BLaER1 (cell line): ENCODE measurements at regions not wholly inside any gene's neighbourhood (a gene's known extent, or its start where the extent isn't known, plus 50 kb on each side); places are given as distances from the start of the nearest gene placed in this dataset.

Experiments used
- H3K27ac ChIP-seq: shearing (Covaris generic); formaldehyde crosslinking; 2 replicates; pipeline ENCODE4 v1.8.1; 2022
- H3K27me3 ChIP-seq: shearing (Covaris generic); formaldehyde crosslinking; 2 replicates; pipeline ENCODE4 v1.8.1; 2022
- H3K36me3 ChIP-seq: shearing (Covaris generic); formaldehyde crosslinking; 2 replicates; pipeline ENCODE4 v1.8.1; 2022
- H3K4me1 ChIP-seq: shearing (Covaris generic); formaldehyde crosslinking; 2 replicates; pipeline ENCODE4 v1.8.1; 2022
- H3K4me2 ChIP-seq: shearing (Covaris generic); formaldehyde crosslinking; 2 replicates; pipeline ENCODE4 v1.8.1; 2022
- H3K4me3 ChIP-seq: shearing (Covaris generic); formaldehyde crosslinking; 2 replicates; pipeline ENCODE4 v1.8.1; 2022
- H3K9ac ChIP-seq: shearing (Covaris generic); formaldehyde crosslinking; 2 replicates; pipeline ENCODE4 v1.8.1; 2022
- H3K9me3 ChIP-seq: shearing (Covaris generic); formaldehyde crosslinking; 2 replicates; pipeline ENCODE4 v1.8.1; 2022
- H4K20me1 ChIP-seq: shearing (Covaris generic); formaldehyde crosslinking; 2 replicates; pipeline ENCODE4 v1.8.1; 2022
- Cebpa-rat ChIP-seq: shearing (Covaris generic); IDR thresholded peaks from 2 replicates; pipeline ENCODE4 v1.8.1; 2022

DNA sequence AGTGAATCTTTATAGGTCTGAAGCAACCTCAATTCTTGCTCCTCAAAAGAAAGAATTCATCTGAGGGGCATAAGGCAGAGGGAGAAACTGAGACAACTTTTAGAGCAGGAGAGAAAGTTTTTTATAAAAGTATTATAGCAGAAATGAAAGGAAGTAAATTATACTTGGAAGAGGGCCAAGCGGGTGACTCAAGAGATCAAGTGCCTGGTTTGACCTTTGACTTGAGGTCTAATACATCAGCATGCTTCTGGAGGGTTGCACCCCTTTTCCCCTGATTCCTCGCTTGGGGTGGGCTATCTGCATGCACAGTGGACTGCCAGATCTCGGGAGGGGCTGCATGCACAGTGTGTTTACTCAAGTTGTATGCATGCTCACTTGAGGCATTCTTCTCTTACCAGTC is 268.5 kb upstream of the LRATD1 start:
- Histone ChIP-seq H3K27ac (no peak overlapping the region), H3K9ac (no peak overlapping the region), H3K4me1 (no peaks in the 10 kb centered on the region), H3K36me3 (no peaks in the 10 kb centered on the region), H4K20me1 (no peaks in the 10 kb centered on the region), H3K4me3 (no peak overlapping the region), H3K27me3 (no peaks in the 10 kb centered on the region), H3K9me3 (no peaks in the 10 kb centered on the region), H3K4me2 (no peak overlapping the region)
- TF ChIP-seq Cebpa-rat: no peak

DNA sequence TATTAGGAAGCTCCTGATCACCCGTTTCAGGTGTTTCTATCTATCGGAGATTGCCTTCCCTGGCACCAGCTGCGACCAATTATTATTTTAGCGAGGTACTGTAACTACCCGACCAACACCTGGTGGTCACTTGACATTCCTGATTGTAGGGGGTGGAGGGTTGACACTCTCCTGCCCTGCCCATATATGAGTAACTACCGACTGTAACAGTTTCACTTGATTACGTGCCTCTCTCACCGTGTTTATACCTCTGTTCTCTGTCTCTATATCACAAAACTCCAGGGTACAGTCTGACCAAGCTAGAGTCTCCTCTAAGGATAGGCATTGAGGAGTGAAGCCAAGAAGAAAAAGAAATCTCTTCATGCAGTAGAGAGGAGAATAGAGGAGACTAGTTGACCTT is 268.0 kb upstream of the LRATD1 start:
- Histone ChIP-seq H4K20me1 (no peaks in the 10 kb centered on the region), H3K27me3 (no peaks in the 10 kb centered on the region), H3K27ac (no peak overlapping the region), H3K9ac (no peak overlapping the region), H3K4me1 (no peaks in the 10 kb centered on the region), H3K9me3 (no peaks in the 10 kb centered on the region), H3K4me3 (no peak overlapping the region), H3K36me3 (no peaks in the 10 kb centered on the region), H3K4me2 (no peak overlapping the region)
- no peak for TF ChIP-seq Cebpa-rat

DNA sequence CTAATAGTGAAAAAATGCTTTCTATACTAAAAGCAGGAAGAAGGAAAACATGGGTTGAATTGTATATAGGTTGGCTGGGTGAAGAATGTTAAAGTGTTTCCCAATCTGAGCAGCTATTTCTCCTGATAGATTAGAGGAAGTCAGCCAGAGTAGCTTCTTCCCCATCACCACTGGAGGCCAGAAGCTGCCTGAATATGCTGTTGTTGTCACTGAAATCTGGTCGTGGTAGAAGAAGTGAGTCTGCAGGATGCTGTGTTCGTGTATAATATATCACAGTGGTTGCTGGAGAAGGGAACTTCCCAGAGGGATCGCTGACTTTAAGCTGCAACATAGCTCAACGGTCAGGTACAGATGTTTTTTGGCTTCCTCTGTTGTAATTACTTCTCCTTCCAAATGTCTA is 247.5 kb upstream of the LRATD1 start:
- H3K9me3 ChIP-seq: no peaks in the 10 kb centered on the region
- TF ChIP-seq Cebpa-rat: no peak
- no peak overlapping the region for H3K4me2 ChIP-seq
- no peaks in the 10 kb centered on the region for H3K27me3 ChIP-seq
- no peaks in the 10 kb centered on the region for H4K20me1 ChIP-seq
- H3K4me3 ChIP-seq: no peak overlapping the region
- H3K9ac ChIP-seq: no peak overlapping the region
- no peak overlapping the region for H3K27ac ChIP-seq
- H3K36me3 ChIP-seq: no peaks in the 10 kb centered on the region
- H3K4me1 ChIP-seq: no peaks in the 10 kb centered on the region

GRCh38 chr2:14387332-14387731 is 245.2 kb upstream of the LRATD1 start:
- Histone ChIP-seq H4K20me1 (no peaks in the 10 kb centered on the region), H3K4me3 (no peak overlapping the region), H3K4me1 (no peaks in the 10 kb centered on the region), H3K9ac (no peak overlapping the region), H3K4me2 (no peak overlapping the region), H3K36me3 (no peaks in the 10 kb centered on the region), H3K27ac (no peak overlapping the region), H3K27me3 (no peaks in the 10 kb centered on the region), H3K9me3 (no peaks in the 10 kb centered on the region)
- no peak for TF ChIP-seq Cebpa-rat

DNA sequence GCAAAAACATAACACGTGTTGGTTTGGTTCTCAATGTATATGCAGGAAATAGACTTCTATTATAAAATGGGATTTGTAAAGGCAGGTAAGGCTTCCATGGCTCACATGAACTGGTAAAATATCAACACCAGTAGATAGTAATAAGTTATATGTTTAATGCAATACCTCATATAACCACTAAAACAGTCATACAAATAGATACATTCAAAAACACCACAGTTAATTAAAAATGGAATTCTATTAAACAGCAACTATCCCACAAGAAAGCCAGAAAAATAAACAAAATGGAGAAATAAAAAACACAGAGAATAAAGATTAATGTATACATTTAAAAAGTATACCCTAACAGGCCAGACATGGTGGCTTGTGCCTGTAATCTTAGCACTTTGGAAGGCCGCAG is 243.8 kb upstream of the LRATD1 start:
- no peak overlapping the region for H3K27ac ChIP-seq
- no peak for TF ChIP-seq Cebpa-rat
- H4K20me1 ChIP-seq: no peaks in the 10 kb centered on the region
- no peaks in the 10 kb centered on the region for H3K9me3 ChIP-seq
- no peak overlapping the region for H3K4me3 ChIP-seq
- no peaks in the 10 kb centered on the region for H3K4me1 ChIP-seq
- H3K36me3 ChIP-seq: no peaks in the 10 kb centered on the region
- no peaks in the 10 kb centered on the region for H3K27me3 ChIP-seq
- H3K9ac ChIP-seq: no peak overlapping the region
- no peak overlapping the region for H3K4me2 ChIP-seq

GRCh38 chr2:14396533-14397083 is 235.9 kb upstream of the LRATD1 start:
- Histone ChIP-seq H3K27me3 (no peaks in the 10 kb centered on the region), H3K9me3 (no peaks in the 10 kb centered on the region), H4K20me1 (no peaks in the 10 kb centered on the region), H3K9ac (no peak overlapping the region), H3K36me3 (no peaks in the 10 kb centered on the region), H3K4me3 (no peak overlapping the region), H3K4me2 (no peak overlapping the region), H3K27ac (no peak overlapping the region), H3K4me1 (peaks cover 10% of the 10 kb centered on the region)
- no peak for TF ChIP-seq Cebpa-rat

DNA sequence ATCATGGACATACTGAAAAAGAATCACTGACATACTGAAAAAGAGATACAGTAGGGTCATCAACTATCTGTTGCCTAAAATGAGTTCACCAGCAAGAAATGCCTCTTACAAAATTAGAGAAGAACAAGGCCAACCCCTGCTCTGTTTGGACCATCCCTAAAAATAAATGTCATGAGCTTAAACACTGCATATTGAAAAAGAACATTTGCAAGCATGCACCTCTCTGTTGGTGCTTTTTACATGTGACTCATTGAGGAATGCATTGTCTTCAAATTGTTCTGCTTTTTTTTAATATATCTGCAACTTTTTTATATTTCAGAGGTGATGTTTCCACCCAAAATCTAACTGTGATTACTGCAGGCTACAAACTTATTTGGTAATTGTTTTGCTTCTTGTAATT is 233.9 kb upstream of the LRATD1 start:
- Histone ChIP-seq H3K9ac (no peak overlapping the region), H3K27me3 (no peaks in the 10 kb centered on the region), H4K20me1 (no peaks in the 10 kb centered on the region), H3K4me2 (no peak overlapping the region), H3K9me3 (no peaks in the 10 kb centered on the region), H3K27ac (no peak overlapping the region), H3K4me1 (peaks cover 10% of the 10 kb centered on the region), H3K36me3 (no peaks in the 10 kb centered on the region), H3K4me3 (no peak overlapping the region)
- TF ChIP-seq Cebpa-rat: no peak

DNA sequence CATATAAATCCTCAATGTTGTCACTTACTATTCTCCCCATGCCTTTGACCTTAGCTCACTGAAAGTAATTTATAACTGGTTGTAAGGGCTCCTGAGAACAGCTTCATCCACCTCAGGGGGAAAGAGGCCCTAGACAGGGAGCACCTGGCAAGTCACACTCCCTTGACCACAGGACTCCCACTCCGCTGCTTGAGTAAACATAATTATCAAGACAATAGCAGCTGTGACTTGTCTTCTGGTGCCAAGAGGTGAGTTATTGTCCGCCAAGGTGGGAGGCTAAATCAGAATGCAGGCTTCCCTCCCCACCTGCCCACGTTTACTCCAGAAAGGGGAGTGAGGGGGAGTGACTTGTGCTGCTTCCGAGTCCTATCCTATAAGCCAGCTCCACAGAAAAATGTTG is 230.6 kb upstream of the LRATD1 start:
- no peaks in the 10 kb centered on the region for H3K27me3 ChIP-seq
- no peak overlapping the region for H3K9ac ChIP-seq
- H3K9me3 ChIP-seq: no peaks in the 10 kb centered on the region
- H3K4me2 ChIP-seq: no peak overlapping the region
- no peak overlapping the region for H3K27ac ChIP-seq
- H4K20me1 ChIP-seq: no peaks in the 10 kb centered on the region
- no peaks in the 10 kb centered on the region for H3K4me1 ChIP-seq
- H3K36me3 ChIP-seq: no peaks in the 10 kb centered on the region
- H3K4me3 ChIP-seq: no peak overlapping the region
- TF ChIP-seq Cebpa-rat: no peak

DNA sequence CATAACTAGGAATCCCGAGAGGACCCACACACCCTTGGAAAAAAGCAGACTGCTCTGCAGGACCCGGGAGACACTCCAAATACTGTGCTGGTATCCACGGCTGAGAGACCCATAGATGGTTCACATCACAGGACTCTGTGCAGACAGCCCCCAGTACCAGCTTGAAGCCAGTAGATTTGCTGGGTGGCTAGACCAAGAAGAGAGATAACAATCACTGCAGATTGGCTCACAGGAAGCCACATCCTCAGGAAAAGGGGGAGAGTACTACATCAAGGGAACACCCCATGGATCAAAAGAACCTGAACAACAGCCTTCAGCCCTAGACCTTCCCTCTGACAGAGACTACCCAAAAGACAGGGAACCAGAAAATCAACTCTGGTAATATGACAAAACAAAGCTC is 223.8 kb upstream of the LRATD1 start:
- H3K4me1 ChIP-seq: no peaks in the 10 kb centered on the region
- no peaks in the 10 kb centered on the region for H3K36me3 ChIP-seq
- no peaks in the 10 kb centered on the region for H3K27me3 ChIP-seq
- H3K9me3 ChIP-seq: no peaks in the 10 kb centered on the region
- no peak overlapping the region for H3K4me2 ChIP-seq
- TF ChIP-seq Cebpa-rat: no peak
- no peak overlapping the region for H3K9ac ChIP-seq
- no peak overlapping the region for H3K4me3 ChIP-seq
- no peaks in the 10 kb centered on the region for H4K20me1 ChIP-seq
- H3K27ac ChIP-seq: no peak overlapping the region

DNA sequence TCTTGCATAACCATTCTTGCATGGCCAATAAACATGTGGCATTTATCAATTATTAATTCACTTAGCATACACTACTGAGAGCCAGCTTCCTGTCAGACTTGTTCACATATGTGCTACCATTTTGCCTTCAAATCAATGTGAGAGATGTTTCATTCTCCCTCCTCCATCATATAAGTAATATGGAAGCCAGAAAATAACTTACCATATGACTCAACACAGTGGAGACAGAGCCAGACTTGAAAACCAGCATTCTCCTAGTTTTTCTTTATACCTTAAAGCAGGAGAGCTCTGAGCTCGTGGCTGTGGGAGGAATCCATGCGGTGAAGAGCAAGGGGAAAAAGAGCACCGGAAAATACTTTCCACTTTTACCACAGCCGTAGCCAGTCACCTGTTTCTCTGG is 215.0 kb upstream of the LRATD1 start:
- H3K9ac ChIP-seq: no peak overlapping the region
- H3K4me2 ChIP-seq: no peak overlapping the region

DNA sequence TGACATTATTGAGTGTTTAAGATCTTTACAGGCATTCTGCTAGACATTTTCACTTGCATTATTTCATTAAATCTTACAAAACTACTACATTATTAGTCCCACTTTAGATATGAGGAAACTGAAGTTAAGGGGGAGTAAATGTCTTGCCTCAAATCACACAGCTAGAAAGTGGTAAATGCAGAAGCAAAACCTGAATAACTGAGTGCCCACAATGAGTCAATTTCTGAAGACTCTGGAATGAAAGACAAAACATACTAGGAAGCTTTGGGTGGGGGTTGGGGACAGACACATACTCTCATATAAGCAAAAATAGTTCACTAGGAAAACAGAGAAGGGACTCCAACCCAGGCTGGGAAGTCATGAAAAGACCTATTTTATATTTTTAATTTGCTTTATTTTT is 214.4 kb upstream of the LRATD1 start:
- Histone ChIP-seq H3K27me3 (no peaks in the 10 kb centered on the region), H3K9me3 (no peaks in the 10 kb centered on the region), H3K4me3 (no peak overlapping the region), H3K27ac (no peak overlapping the region), H3K4me2 (no peak overlapping the region), H3K36me3 (no peaks in the 10 kb centered on the region), H4K20me1 (no peaks in the 10 kb centered on the region), H3K9ac (no peak overlapping the region), H3K4me1 (no peaks in the 10 kb centered on the region)
- TF ChIP-seq Cebpa-rat: no peak

More for the DNA sequence above, 215.0 kb upstream of the LRATD1 start:
- Histone ChIP-seq H4K20me1 (no peaks in the 10 kb centered on the region), H3K4me1 (no peaks in the 10 kb centered on the region), H3K36me3 (no peaks in the 10 kb centered on the region), H3K27me3 (no peaks in the 10 kb centered on the region), H3K27ac (no peak overlapping the region), H3K9me3 (no peaks in the 10 kb centered on the region), H3K4me3 (no peak overlapping the region)
- no peak for TF ChIP-seq Cebpa-rat
